HEK293T (cell line): ENCODE measurements at regions not wholly inside any gene's neighbourhood (a gene's known extent, or its start where the extent isn't known, plus 50 kb on each side); places are given as distances from the start of the nearest gene placed in this dataset.

Source experiments
- ARNT ChIP-seq: fragments of 450-650 bp; IDR thresholded peaks from 2 replicates; pipeline ENCODE4 v1.6.1; 2017; ENCODE audit warnings: mild to moderate bottlenecking
- BHLHE40 ChIP-seq: fragments of 450-650 bp; IDR thresholded peaks from 2 replicates; pipeline ENCODE4 v1.6.1; 2016; ENCODE audit warnings: mild to moderate bottlenecking, moderate library complexity, borderline replicate concordance
- CTBP1 ChIP-seq: fragments of 450-650 bp; IDR thresholded peaks from 2 replicates; pipeline ENCODE4 v1.6.1; 2016; ENCODE audit warnings: borderline replicate concordance
- ELF4 ChIP-seq: fragments of 450-650 bp; IDR thresholded peaks from 2 replicates; pipeline ENCODE4 v1.6.1; 2017; ENCODE audit warnings: antibody characterized with exemption
- FOXA1 ChIP-seq: fragments of 450-650 bp; IDR thresholded peaks from 2 replicates; pipeline ENCODE4 v1.6.1; 2016; ENCODE audit warnings: mild to moderate bottlenecking
- FOXK2 ChIP-seq: fragments of 450-650 bp; IDR thresholded peaks from 2 replicates; pipeline ENCODE4 v1.6.1; 2016; ENCODE audit warnings: mild to moderate bottlenecking
- FOXM1 ChIP-seq: fragments of 450-650 bp; IDR thresholded peaks from 2 replicates; pipeline ENCODE4 v1.6.1; 2017; ENCODE audit warnings: mild to moderate bottlenecking, borderline replicate concordance
- HDGF ChIP-seq: fragments of 450-650 bp; IDR thresholded peaks from 2 replicates; pipeline ENCODE4 v1.6.1; 2017; ENCODE audit warnings: antibody characterized with exemption, borderline replicate concordance
- LEF1 ChIP-seq: fragments of 450-650 bp; IDR thresholded peaks from 2 replicates; pipeline ENCODE4 v1.6.1; 2017; ENCODE audit warnings: mild to moderate bottlenecking, borderline replicate concordance
- NFRKB ChIP-seq: fragments of 450-650 bp; IDR thresholded peaks from 2 replicates; pipeline ENCODE4 v1.6.1; 2016; ENCODE audit warnings: mild to moderate bottlenecking, moderate library complexity
- SP1 ChIP-seq: fragments of 450-650 bp; IDR thresholded peaks from 2 replicates; pipeline ENCODE4 v1.6.1; 2017
- SUZ12 ChIP-seq: fragments of 450-650 bp; IDR thresholded peaks from 2 replicates; pipeline ENCODE4 v1.6.1; 2016; ENCODE audit warnings: mild to moderate bottlenecking
- TARDBP ChIP-seq: fragments of 450-650 bp; IDR thresholded peaks from 2 replicates; pipeline ENCODE4 v1.6.1; 2016
- TF ChIP-seq, protein P1 (sequence below): fragments of 450-650 bp; IDR thresholded peaks from 2 replicates; pipeline ENCODE4 v1.6.1; 2016

DNA sequence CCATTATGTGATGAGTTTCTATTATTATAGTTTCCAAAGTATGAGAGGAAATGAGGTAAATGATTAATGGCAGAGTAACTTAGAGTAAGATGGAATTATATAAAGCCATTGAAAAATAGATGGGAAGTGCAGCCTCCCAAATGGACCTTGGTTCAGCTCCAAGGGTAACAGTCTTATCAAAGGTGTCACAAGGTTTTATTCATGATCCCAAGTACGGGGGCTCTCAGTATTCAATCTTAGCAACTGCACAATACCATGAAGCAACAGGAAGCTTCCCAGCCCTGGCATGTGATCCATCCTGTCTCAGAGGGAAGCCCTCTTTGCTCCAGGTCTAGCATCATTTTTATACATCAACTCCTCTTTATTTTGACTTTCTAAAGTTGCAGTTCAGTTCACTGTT lies 948.2 kb downstream of the GALC start:
- no peak for TF ChIP-seq FOXA1
- TF ChIP-seq SUZ12: no peak
- no peak for TF ChIP-seq TARDBP
- TF ChIP-seq LEF1: no peak
- TF ChIP-seq NFRKB: no peak
- no peak for TF ChIP-seq FOXM1
- no peak for TF ChIP-seq BHLHE40
- TF ChIP-seq SP1: no peak
- no peak for TF ChIP-seq FOXK2
- no peak for TF ChIP-seq ELF4
- TF ChIP-seq CTBP1: no peak
- TF ChIP-seq HDGF: no peak
- TF ChIP-seq, protein P1, sequence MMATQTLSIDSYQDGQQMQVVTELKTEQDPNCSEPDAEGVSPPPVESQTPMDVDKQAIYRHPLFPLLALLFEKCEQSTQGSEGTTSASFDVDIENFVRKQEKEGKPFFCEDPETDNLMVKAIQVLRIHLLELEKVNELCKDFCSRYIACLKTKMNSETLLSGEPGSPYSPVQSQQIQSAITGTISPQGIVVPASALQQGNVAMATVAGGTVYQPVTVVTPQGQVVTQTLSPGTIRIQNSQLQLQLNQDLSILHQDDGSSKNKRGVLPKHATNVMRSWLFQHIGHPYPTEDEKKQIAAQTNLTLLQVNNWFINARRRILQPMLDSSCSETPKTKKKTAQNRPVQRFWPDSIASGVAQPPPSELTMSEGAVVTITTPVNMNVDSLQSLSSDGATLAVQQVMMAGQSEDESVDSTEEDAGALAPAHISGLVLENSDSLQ: no peak
- no peak for TF ChIP-seq ARNT
